ENCODE measurements at regions not wholly inside any gene's neighbourhood (a gene's known extent, or its start where the extent isn't known, plus 50 kb on each side); places are given as distances from the start of the nearest gene placed in this dataset.

DNA sequence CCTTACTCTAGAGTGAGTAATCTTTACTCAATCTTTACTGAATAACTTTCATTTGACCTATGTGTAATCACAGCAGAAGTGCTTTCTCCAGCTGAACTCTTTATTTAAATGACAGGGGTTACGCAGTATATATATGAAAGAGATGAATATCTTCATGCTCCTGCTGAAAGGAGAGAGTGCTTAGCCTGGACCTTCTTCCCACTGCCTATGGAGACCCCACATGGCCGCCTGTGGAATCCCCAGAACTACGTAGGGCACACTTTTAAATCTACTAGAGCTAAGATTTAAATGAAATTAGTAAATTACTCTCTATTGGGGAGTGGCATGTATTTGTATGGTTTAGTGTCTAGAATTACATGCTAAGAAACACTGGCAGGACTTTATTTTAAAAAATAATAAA is 391.2 kb downstream of the ANKRD50 start (continued):
- TF ChIP-seq, protein P1, sequence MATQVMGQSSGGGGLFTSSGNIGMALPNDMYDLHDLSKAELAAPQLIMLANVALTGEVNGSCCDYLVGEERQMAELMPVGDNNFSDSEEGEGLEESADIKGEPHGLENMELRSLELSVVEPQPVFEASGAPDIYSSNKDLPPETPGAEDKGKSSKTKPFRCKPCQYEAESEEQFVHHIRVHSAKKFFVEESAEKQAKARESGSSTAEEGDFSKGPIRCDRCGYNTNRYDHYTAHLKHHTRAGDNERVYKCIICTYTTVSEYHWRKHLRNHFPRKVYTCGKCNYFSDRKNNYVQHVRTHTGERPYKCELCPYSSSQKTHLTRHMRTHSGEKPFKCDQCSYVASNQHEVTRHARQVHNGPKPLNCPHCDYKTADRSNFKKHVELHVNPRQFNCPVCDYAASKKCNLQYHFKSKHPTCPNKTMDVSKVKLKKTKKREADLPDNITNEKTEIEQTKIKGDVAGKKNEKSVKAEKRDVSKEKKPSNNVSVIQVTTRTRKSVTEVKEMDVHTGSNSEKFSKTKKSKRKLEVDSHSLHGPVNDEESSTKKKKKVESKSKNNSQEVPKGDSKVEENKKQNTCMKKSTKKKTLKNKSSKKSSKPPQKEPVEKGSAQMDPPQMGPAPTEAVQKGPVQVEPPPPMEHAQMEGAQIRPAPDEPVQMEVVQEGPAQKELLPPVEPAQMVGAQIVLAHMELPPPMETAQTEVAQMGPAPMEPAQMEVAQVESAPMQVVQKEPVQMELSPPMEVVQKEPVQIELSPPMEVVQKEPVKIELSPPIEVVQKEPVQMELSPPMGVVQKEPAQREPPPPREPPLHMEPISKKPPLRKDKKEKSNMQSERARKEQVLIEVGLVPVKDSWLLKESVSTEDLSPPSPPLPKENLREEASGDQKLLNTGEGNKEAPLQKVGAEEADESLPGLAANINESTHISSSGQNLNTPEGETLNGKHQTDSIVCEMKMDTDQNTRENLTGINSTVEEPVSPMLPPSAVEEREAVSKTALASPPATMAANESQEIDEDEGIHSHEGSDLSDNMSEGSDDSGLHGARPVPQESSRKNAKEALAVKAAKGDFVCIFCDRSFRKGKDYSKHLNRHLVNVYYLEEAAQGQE (IDR thresholded peaks at IDR 0.05; ENCODE audit: low read depth, low read length): no peak
- TF ChIP-seq FOXJ3 (CRISPR knock-in tag; IDR thresholded peaks at IDR 0.05) (no peak), TAF1 (IDR thresholded peaks at IDR 0.05; ENCODE audit: borderline replicate concordance, low read depth, low read length) (no peak), SMC3 (IDR thresholded peaks at IDR 0.05; ENCODE audit: low read depth, low read length) (peak; percentile 34; the same call in 1 of the 2 replicates), RAD21 (IDR thresholded peaks at IDR 0.05; ENCODE audit: low read length) (peak; percentile 57), ELF1 (IDR thresholded peaks at IDR 0.05) (no peak)
- TF ChIP-seq, protein P2, sequence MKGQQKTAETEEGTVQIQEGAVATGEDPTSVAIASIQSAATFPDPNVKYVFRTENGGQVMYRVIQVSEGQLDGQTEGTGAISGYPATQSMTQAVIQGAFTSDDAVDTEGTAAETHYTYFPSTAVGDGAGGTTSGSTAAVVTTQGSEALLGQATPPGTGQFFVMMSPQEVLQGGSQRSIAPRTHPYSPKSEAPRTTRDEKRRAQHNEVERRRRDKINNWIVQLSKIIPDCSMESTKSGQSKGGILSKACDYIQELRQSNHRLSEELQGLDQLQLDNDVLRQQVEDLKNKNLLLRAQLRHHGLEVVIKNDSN (IDR thresholded peaks at IDR 0.05; ENCODE audit: borderline replicate concordance, low read depth): no peak
- TF ChIP-seq, protein P3, sequence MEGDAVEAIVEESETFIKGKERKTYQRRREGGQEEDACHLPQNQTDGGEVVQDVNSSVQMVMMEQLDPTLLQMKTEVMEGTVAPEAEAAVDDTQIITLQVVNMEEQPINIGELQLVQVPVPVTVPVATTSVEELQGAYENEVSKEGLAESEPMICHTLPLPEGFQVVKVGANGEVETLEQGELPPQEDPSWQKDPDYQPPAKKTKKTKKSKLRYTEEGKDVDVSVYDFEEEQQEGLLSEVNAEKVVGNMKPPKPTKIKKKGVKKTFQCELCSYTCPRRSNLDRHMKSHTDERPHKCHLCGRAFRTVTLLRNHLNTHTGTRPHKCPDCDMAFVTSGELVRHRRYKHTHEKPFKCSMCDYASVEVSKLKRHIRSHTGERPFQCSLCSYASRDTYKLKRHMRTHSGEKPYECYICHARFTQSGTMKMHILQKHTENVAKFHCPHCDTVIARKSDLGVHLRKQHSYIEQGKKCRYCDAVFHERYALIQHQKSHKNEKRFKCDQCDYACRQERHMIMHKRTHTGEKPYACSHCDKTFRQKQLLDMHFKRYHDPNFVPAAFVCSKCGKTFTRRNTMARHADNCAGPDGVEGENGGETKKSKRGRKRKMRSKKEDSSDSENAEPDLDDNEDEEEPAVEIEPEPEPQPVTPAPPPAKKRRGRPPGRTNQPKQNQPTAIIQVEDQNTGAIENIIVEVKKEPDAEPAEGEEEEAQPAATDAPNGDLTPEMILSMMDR (IDR thresholded peaks at IDR 0.05): peak; percentile 37
- TF ChIP-seq, protein P4, sequence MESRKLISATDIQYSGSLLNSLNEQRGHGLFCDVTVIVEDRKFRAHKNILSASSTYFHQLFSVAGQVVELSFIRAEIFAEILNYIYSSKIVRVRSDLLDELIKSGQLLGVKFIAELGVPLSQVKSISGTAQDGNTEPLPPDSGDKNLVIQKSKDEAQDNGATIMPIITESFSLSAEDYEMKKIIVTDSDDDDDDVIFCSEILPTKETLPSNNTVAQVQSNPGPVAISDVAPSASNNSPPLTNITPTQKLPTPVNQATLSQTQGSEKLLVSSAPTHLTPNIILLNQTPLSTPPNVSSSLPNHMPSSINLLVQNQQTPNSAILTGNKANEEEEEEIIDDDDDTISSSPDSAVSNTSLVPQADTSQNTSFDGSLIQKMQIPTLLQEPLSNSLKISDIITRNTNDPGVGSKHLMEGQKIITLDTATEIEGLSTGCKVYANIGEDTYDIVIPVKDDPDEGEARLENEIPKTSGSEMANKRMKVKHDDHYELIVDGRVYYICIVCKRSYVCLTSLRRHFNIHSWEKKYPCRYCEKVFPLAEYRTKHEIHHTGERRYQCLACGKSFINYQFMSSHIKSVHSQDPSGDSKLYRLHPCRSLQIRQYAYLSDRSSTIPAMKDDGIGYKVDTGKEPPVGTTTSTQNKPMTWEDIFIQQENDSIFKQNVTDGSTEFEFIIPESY (IDR thresholded peaks at IDR 0.05; ENCODE audit: borderline replicate concordance, low read depth): no peak

DNA sequence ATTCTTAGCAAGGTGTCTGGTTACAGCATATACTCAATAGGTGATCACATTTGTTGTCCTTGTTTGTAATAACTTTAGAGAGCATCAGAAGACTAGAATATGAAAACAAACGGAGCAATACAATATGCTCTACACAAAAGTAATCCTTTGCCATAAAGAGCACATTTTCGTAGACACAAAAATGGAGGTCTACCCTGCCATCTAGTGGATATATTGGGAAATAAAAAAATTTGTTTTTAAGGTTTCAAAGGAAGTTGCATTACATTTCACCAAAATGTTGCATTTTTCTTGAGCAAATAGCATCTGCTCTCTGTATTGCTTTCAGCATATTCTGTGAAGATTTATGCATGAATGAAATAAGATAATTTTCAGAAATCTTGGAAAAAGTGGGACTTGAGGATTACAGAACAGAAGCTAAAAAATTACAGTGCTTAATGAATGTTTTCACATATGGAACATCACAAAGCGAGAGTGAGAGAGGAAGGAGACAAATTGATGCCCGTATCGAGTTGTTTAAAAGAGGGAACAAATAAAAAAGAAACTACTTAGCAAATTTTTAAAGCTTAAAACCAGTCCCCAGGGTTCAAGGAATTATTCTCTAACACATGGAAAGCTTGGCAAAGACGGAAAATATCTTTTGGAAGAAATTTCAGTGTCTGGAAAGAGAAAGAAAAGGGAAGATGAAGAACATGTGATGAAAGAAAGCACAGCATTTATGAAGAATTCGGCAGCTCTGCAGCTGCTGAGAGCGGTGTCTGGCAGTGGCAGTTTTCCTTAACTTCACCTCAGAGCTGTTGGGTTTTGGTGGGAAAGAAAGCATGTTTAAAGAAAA is 390.1 kb downstream of the ANKRD50 start:
- ChIA-PET CTCF (interaction anchor here (0.6 to 2.7 kb wide), 23 partner anchors 9 to 1976 kb away, joined by 3 to 23 read pairs (median 3); no protein-coding TSS in a partner anchor), POLR2A (no interaction called here)
- H3K9ac ChIP-seq: no peak overlapping the region
- H3K27me3 ChIP-seq (ENCODE audit: insufficient read depth): no peaks in the 10 kb centered on the region
- no peaks in the 10 kb centered on the region for H3K36me3 ChIP-seq (replicated peaks in 1 of 2; ENCODE audit: control insufficient read depth in 1 of 2, insufficient read depth in 2 of 2, low read length in 1 of 2)
- WGBS (ENCODE audit: low lambda C conversion rate): 43% methylated on average over 8 of the region's 8 CpGs
- no peak overlapping the region for H3K4me2 ChIP-seq
- H3K9me2 ChIP-seq: no peaks in the 10 kb centered on the region
- DNase-seq: peak; percentile 25
- H3K79me2 ChIP-seq (ENCODE audit: insufficient read depth): no peaks in the 10 kb centered on the region
- H3K4me1 ChIP-seq (ENCODE audit: control insufficient read depth in 1 of 2, insufficient read depth in 2 of 2, low read depth in 1 of 2, low read length in 1 of 2): peaks cover 0 to 4% of the 10 kb centered on the region in 2 experiments; a peak in 2 of 4 replicates
- TF ChIP-seq, protein P5, sequence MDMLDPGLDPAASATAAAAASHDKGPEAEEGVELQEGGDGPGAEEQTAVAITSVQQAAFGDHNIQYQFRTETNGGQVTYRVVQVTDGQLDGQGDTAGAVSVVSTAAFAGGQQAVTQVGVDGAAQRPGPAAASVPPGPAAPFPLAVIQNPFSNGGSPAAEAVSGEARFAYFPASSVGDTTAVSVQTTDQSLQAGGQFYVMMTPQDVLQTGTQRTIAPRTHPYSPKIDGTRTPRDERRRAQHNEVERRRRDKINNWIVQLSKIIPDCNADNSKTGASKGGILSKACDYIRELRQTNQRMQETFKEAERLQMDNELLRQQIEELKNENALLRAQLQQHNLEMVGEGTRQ (IDR thresholded peaks at IDR 0.05; ENCODE audit: borderline replicate concordance, low read depth, low read length): no peak
- TF ChIP-seq, protein P3 (IDR thresholded peaks at IDR 0.05): peak; percentile 70
- TF ChIP-seq RAD21 (IDR thresholded peaks at IDR 0.05; ENCODE audit: low read length) (peak; percentile 81), MEF2A (IDR thresholded peaks at IDR 0.05; ENCODE audit: borderline replicate concordance, low read depth) (no peak), GABPA (IDR thresholded peaks at IDR 0.05; ENCODE audit: low read depth) (no peak), SMC3 (IDR thresholded peaks at IDR 0.05; ENCODE audit: low read depth, low read length) (peak; percentile 49)
- TF ChIP-seq, protein P2 (IDR thresholded peaks at IDR 0.05; ENCODE audit: borderline replicate concordance, low read depth): no peak
- H3F3A ChIP-seq (replicated peaks; ENCODE audit: insufficient read depth): no peaks in the 10 kb centered on the region
- H3K9me3 ChIP-seq: no peaks in the 10 kb centered on the region
- peak overlapping the region; percentile 45; the same call in 1 of the 2 replicates for H2AFZ ChIP-seq (ENCODE audit: low read depth)
- H3K4me3 ChIP-seq (ENCODE audit: low read depth in 2 of 2, low read length in 1 of 2): no peak overlapping the region
- no peaks in the 10 kb centered on the region for H4K20me1 ChIP-seq (ENCODE audit: insufficient read depth)
- H3K27ac ChIP-seq (ENCODE audit: low read depth in 2 of 2, low read length in 1 of 2): no peak overlapping the region; a peak in 1 of 4 replicates

Data from SK-N-SH (cell line).